GM12878 (cell line): ENCODE measurements at regions not wholly inside any gene's neighbourhood (a gene's known extent, or its start where the extent isn't known, plus 50 kb on each side); places are given as distances from the start of the nearest gene placed in this dataset.

Source experiments
- ATAC-seq: fragments of 200-7000 bp; cut with Tn5 transposase; 3 replicates; pipeline ENCODE4 v1.9.1; 2020; ENCODE audit warnings: mild to moderate bottlenecking, moderate library complexity
- BruUV-seq: library from RNA; stranded (reverse); fragments of 400-500 nt; replicated peaks from 2 replicates; lab custom pipeline; 2021; lab: Mats Ljungman, UMichigan
- CTCF ChIA-PET: fragments of 300-600 bp; sonication (Branson Sonifier 250); formaldehyde crosslinking; extraction: SDS; loops from one replicate; lab custom pipeline; 2021; ENCODE audit warnings: inconsistent platforms; lab: Yijun Ruan, JAX
- POLR2A ChIA-PET: fragments of 350-600 bp; formaldehyde crosslinking; extraction: SDS; loops from one replicate; lab custom pipeline; 2021; ENCODE audit warnings: inconsistent platforms; lab: Charles Lee
- RAD21 ChIA-PET: fragments of 300-600 bp; sonication (Branson Sonifier 250); formaldehyde crosslinking; loops from one replicate; lab custom pipeline; 2023; ENCODE audit warnings: antibody characterized with exemption; ENCODE audit not compliant: unreplicated experiment; lab: Charles Lee
- SMC1A ChIA-PET: fragments of 300-600 bp; sonication (Branson Sonifier 250); formaldehyde crosslinking; loops from one replicate; lab custom pipeline; 2023; ENCODE audit not compliant: unreplicated experiment, uncharacterized antibody; lab: Charles Lee
- DNase-seq: peaks from one replicate; pipeline ENCODE4 v3.0.0-alpha.2; 2011; ENCODE audit warnings: low read depth, low spot score
- FAIRE-seq: peaks from 3 replicates; lab custom pipeline; 2011; peaks lifted over from hg19 to GRCh38; lab: Jason Lieb, UNC
- H2AFZ ChIP-seq: 2 replicates; pipeline ENCODE4 v1.6.0; 2011; ENCODE audit warnings: low read depth, low read length, control low read depth; ENCODE audit not compliant: control insufficient read depth
- H3K27ac ChIP-seq: 2 replicates; pipeline ENCODE4 v1.5.1; 2011; ENCODE audit warnings: control low read depth; ENCODE audit not compliant: control insufficient read depth, insufficient read depth
- H3K27me3 ChIP-seq, 2 experiments: replicated peaks in 1 of 2; 2 replicates each; pipeline versions ENCODE4 v1.6.0 to v1.6.1; 2011; ENCODE audit warnings: low read length in 1 of 2; ENCODE audit not compliant: control insufficient read depth in 2 of 2, insufficient read depth in 2 of 2
- H3K36me3 ChIP-seq, 2 experiments: 2 replicates each; pipeline ENCODE4 v1.5.1; 2011; ENCODE audit warnings: low read length in 1 of 2; ENCODE audit not compliant: control insufficient read depth in 2 of 2, insufficient read depth in 2 of 2
- H3K4me1 ChIP-seq: 2 replicates; pipeline ENCODE4 v1.6.1; 2011; ENCODE audit warnings: mild to moderate bottlenecking, low read length, moderate library complexity, mixed read lengths; ENCODE audit not compliant: control insufficient read depth, insufficient read depth
- H3K4me2 ChIP-seq: 2 replicates; pipeline ENCODE4 v1.6.0; 2011; ENCODE audit warnings: control low read depth; ENCODE audit not compliant: control insufficient read depth, insufficient read depth
- H3K4me3 ChIP-seq: fragments of 200-600 bp; sonication (generic); 2 replicates; pipeline ENCODE4 v1.5.1; 2016
- H3K79me2 ChIP-seq: 2 replicates; pipeline ENCODE4 v1.6.0; 2011; ENCODE audit warnings: low read length; ENCODE audit not compliant: control insufficient read depth, insufficient read depth
- H3K9ac ChIP-seq: 2 replicates; pipeline ENCODE4 v1.8.0; 2011; ENCODE audit warnings: low read length, control low read depth, mixed read lengths; ENCODE audit not compliant: control insufficient read depth, insufficient read depth
- H3K9me3 ChIP-seq: replicated peaks from 3 replicates; pipeline ENCODE4 v1.5.1; 2011; ENCODE audit warnings: mild to moderate bottlenecking, low read length; ENCODE audit not compliant: control insufficient read depth, insufficient read depth
- H4K20me1 ChIP-seq: 2 replicates; pipeline ENCODE4 v1.6.0; 2011; ENCODE audit not compliant: control insufficient read depth, insufficient read depth
- BRCA1 ChIP-seq: IDR thresholded peaks from 2 replicates; pipeline ENCODE4 v1.6.1; 2011; ENCODE audit warnings: low read depth, low read length, improper control_type of control experiment
- CHD2 ChIP-seq: IDR thresholded peaks from 2 replicates; pipeline ENCODE4 v1.6.1; 2011; ENCODE audit warnings: low read depth, low read length, improper control_type of control experiment, borderline replicate concordance
- CUX1 ChIP-seq: IDR thresholded peaks from 2 replicates; pipeline ENCODE4 v1.6.1; 2012; ENCODE audit warnings: improper control_type of control experiment, low read depth, low read length; ENCODE audit not compliant: insufficient replicate concordance
- EGR1 ChIP-seq, 2 experiments: IDR thresholded peaks; 1 replicate in 1 of 2; 2 replicates in 1 of 2; pipeline ENCODE4 v1.6.1; 2011 to 2012; ENCODE audit warnings: low read depth in 2 of 2, low read length in 2 of 2, borderline replicate concordance in 1 of 2, mild to moderate bottlenecking in 1 of 2, moderate library complexity in 1 of 2
- HDAC2 ChIP-seq: fragments of 200-600 bp; sonication (generic); IDR thresholded peaks from 2 replicates; pipeline ENCODE4 v1.6.1; 2017
- KAT2A ChIP-seq: conservative IDR thresholded peaks from 2 replicates; pipeline ENCODE4 v1.6.1; 2011; ENCODE audit warnings: low read depth, low read length; ENCODE audit not compliant: control insufficient read depth
- MYC ChIP-seq: IDR thresholded peaks from 2 replicates; pipeline ENCODE4 v1.6.1; 2011; ENCODE audit warnings: mild to moderate bottlenecking, low read length, moderate library complexity, inconsistent platforms; ENCODE audit not compliant: insufficient read depth, insufficient replicate concordance, insufficient read length, severe bottlenecking
- RCOR1 ChIP-seq: conservative IDR thresholded peaks from 2 replicates; pipeline ENCODE4 v1.6.1; 2012; ENCODE audit warnings: low read depth, low read length, improper control_type of control experiment
- REST ChIP-seq: IDR thresholded peaks from 2 replicates; pipeline ENCODE4 v1.6.1; 2012; ENCODE audit warnings: mild to moderate bottlenecking, low read depth, low read length
- SREBF1 ChIP-seq: IDR thresholded peaks from 2 replicates; pipeline ENCODE4 v1.6.1; 2012; ENCODE audit warnings: mild to moderate bottlenecking, low read length
- TAF1 ChIP-seq: IDR thresholded peaks from 2 replicates; pipeline ENCODE4 v1.6.1; 2011; ENCODE audit warnings: mild to moderate bottlenecking, low read depth, low read length, borderline replicate concordance
- TARDBP ChIP-seq: IDR thresholded peaks from 2 replicates; pipeline ENCODE4 v1.6.1; 2016; ENCODE audit warnings: borderline replicate concordance
- WGBS: methylation state at CpG from one replicate; pipeline ENCODE4 v1.1.6; 2016; ENCODE audit warnings: low lambda C conversion rate; ENCODE audit not compliant: insufficient replicate concordance, insufficient coverage; ENCODE audit errors: missing lambda C conversion rate; 5-methylcytosine and 5-hydroxymethylcytosine counted together
- in situ Hi-C: fragments of 300-500 bp; cut with MboI; formaldehyde crosslinking; loops from 9 replicates; pipeline ENCODE4 v1.14.3; 2018; ENCODE audit warnings: mixed read lengths
- intact Hi-C: fragments of 100-400 bp; cut with micrococcal nuclease; formaldehyde crosslinking; loops from one replicate; pipeline ENCODE4 v1.14.2; 2022; ENCODE audit not compliant: unreplicated experiment

- BruUV-seq, result no TSS peak
- Histone ChIP-seq H4K20me1 (no peaks in the 10 kb centered on the region), H2AFZ (no peak overlapping the region), H3K27ac (no peak overlapping the region), H3K9ac (no peak overlapping the region), H3K4me2 (no peak overlapping the region), H3K9me3 (no peaks in the 10 kb centered on the region), H3K36me3 (no peaks in the 10 kb centered on the region), H3K4me1 (no peaks in the 10 kb centered on the region), H3K27me3 (no peaks in the 10 kb centered on the region), H3K4me3 (no peak overlapping the region), H3K79me2 (no peaks in the 10 kb centered on the region)
- intact Hi-C loops (no loop called here), in situ Hi-C loops (no loop called here)
- ATAC-seq (no peak), FAIRE-seq (no peak), DNase-seq (no peak)
- TF ChIP-seq CHD2 (no peak), TARDBP (no peak), EGR1 (IDR thresholded peaks at IDR 0.05; ENCODE audit: borderline replicate concordance in 1 of 2, low read depth in 2 of 2, low read length in 2 of 2) (no peak), KAT2A (no peak), CUX1 (no peak), HDAC2 (no peak), TAF1 (no peak), RCOR1 (no peak), SREBF1 (no peak), REST (no peak), MYC (no peak), BRCA1 (no peak)
- POLR2A ChIA-PET, result no interaction called here
- CTCF ChIA-PET, result no interaction called here
- SMC1A ChIA-PET, result no interaction called here
- RAD21 ChIA-PET, result no interaction called here
- 0% methylated on average over 2 of the region's 2 CpGs for WGBS
Measured at GRCh38 chr7:81529785-81530184, 240.1 kb downstream of the HGF start.
